PFSK-1 (cell line): ENCODE measurements at regions not wholly inside any gene's neighbourhood (a gene's known extent, or its start where the extent isn't known, plus 50 kb on each side); places are given as distances from the start of the nearest gene placed in this dataset.

Source experiments
- REST ChIP-seq, 2 experiments: IDR thresholded peaks; 2 replicates each; pipeline versions ENCODE4 v1.6.1 to v1.8.0; 2011 to 2012; ENCODE audit warnings: low read depth in 2 of 2, low read length in 2 of 2, control low read depth in 1 of 2, inconsistent platforms in 1 of 2, mild to moderate bottlenecking in 1 of 2, moderate library complexity in 1 of 2; ENCODE audit not compliant: insufficient read depth in 1 of 2
- TAF1 ChIP-seq: IDR thresholded peaks from 2 replicates; pipeline ENCODE4 v1.6.1; 2012; ENCODE audit warnings: low read length, control low read depth, borderline replicate concordance; ENCODE audit not compliant: insufficient read depth

DNA sequence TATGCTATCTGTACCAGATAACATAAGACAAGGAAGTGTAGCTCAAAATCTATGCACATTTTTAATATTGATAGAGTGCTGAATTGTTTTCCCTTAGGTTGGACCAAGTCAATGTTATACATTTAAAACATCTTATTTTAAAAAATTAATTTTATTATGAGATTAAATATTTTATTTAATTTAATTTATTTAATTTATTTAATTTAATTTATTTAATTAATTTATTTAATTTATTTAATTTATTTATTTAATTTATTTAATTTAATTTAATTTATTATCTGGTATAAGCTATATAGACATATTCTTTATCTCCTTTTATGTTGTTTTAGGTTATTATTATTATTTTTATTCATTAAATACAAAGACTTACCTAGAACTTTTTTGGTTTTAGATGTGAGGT, 551.7 kb upstream of the LRRTM1 start:
- TF ChIP-seq REST (IDR thresholded peaks at IDR 0.05; ENCODE audit: insufficient read depth in 1 of 2, low read depth in 2 of 2, low read length in 2 of 2) (no peak), TAF1 (no peak)
